Endothelial cell of umbilical vein (primary cell): ENCODE measurements at regions not wholly inside any gene's neighbourhood (a gene's known extent, or its start where the extent isn't known, plus 50 kb on each side); places are given as distances from the start of the nearest gene placed in this dataset.

ENCODE experiments used
- BruUV-seq: library from RNA; stranded (reverse); fragments of 400-500 nt; replicated peaks from 2 replicates; lab custom pipeline; 2021; lab: Mats Ljungman, UMichigan
- CTCF ChIA-PET: fragments of 300-600, 350-600 bp; sonication (Branson Sonifier 250); formaldehyde crosslinking; loops from one replicate; lab custom pipeline; 2021; ENCODE audit warnings: antibody characterized with exemption, inconsistent platforms; lab: Charles Lee
- POLR2A ChIA-PET: fragments of 300-600, 350-600 bp; sonication (Branson Sonifier 250); formaldehyde crosslinking; loops from one replicate; lab custom pipeline; 2021; ENCODE audit warnings: antibody characterized with exemption, inconsistent platforms; lab: Charles Lee
- DNase-seq: peaks from one replicate; pipeline ENCODE4 v3.0.0-alpha.2; 2011; ENCODE audit warnings: low read depth, low spot score
- FAIRE-seq: peaks from 2 replicates; lab custom pipeline; 2011; peaks lifted over from hg19 to GRCh38; lab: Jason Lieb, UNC
- H2AFZ ChIP-seq: 2 replicates; pipeline ENCODE4 v1.6.0; 2012; ENCODE audit warnings: low read depth, low read length, control low read depth, inconsistent platforms
- H3K27ac ChIP-seq: 2 replicates; pipeline ENCODE4 v1.5.1; 2011; ENCODE audit warnings: low read depth, mild to moderate bottlenecking, control low read depth, low read length, moderate library complexity; ENCODE audit not compliant: insufficient read depth
- H3K27me3 ChIP-seq, 2 experiments: 2 replicates each; pipeline versions ENCODE4 v1.6.0 to v1.6.1; 2011; ENCODE audit warnings: low read length in 2 of 2, mixed read lengths in 1 of 2; ENCODE audit not compliant: control insufficient read depth in 2 of 2, insufficient read depth in 2 of 2
- H3K36me3 ChIP-seq, 2 experiments: 2 replicates in 1 of 2; 3 replicates in 1 of 2; pipeline ENCODE4 v1.5.1; 2011; ENCODE audit warnings: low read length in 2 of 2, mild to moderate bottlenecking in 1 of 2, moderate library complexity in 1 of 2; ENCODE audit not compliant: control insufficient read depth in 2 of 2, insufficient read depth in 2 of 2; ENCODE audit errors: extremely low read depth in 1 of 2
- H3K4me1 ChIP-seq: 3 replicates; pipeline ENCODE4 v1.5.1; 2011; ENCODE audit warnings: mild to moderate bottlenecking, low read length; ENCODE audit not compliant: control insufficient read depth, insufficient read depth; ENCODE audit errors: extremely low read depth
- H3K4me2 ChIP-seq: 2 replicates; pipeline ENCODE4 v1.6.1; 2011; ENCODE audit warnings: low read length, control low read depth, mixed read lengths; ENCODE audit not compliant: insufficient read depth
- H3K4me3 ChIP-seq, 3 experiments: fragments of 200-600 bp in 1 of 3; sonication (generic), shearing (Covaris generic) in 1 of 3; replicated peaks in 1 of 3; 2 replicates each; pipeline ENCODE4 v1.5.1; 2011 to 2016; ENCODE audit warnings: control low read depth in 3 of 3, low read length in 3 of 3, mild to moderate bottlenecking in 2 of 3, inconsistent platforms in 1 of 3, low read depth in 1 of 3, moderate library complexity in 1 of 3; ENCODE audit not compliant: insufficient read depth in 1 of 3
- H3K79me2 ChIP-seq: 2 replicates; pipeline ENCODE4 v1.6.0; 2012; ENCODE audit warnings: low read length, inconsistent platforms; ENCODE audit not compliant: control insufficient read depth, insufficient read depth
- H3K9ac ChIP-seq: replicated peaks from 2 replicates; pipeline ENCODE3; 2011; ENCODE audit warnings: low read length, control low read depth; ENCODE audit not compliant: insufficient read depth; ENCODE audit errors: extremely low read depth
- H3K9me1 ChIP-seq: replicated peaks from 3 replicates; pipeline ENCODE4 v1.6.0; 2011; ENCODE audit warnings: mild to moderate bottlenecking, low read length; ENCODE audit not compliant: control insufficient read depth, insufficient read depth; ENCODE audit errors: extremely low read depth
- H3K9me3 ChIP-seq: replicated peaks from 2 replicates; pipeline ENCODE4 v1.5.1; 2012; ENCODE audit warnings: low read length, inconsistent platforms; ENCODE audit not compliant: control insufficient read depth, insufficient read depth
- H4K20me1 ChIP-seq: replicated peaks from 2 replicates; pipeline ENCODE3; 2011; ENCODE audit warnings: mild to moderate bottlenecking, low read length; ENCODE audit not compliant: control insufficient read depth, insufficient read depth; ENCODE audit errors: extremely low read depth
- CTCF ChIP-seq, 2 donors: IDR thresholded peaks; 1 replicate in 1 of 2; 2 replicates in 1 of 2; pipeline ENCODE4 v1.5.1; 2011; ENCODE audit warnings: low read length in 2 of 2, mild to moderate bottlenecking in 2 of 2, moderate library complexity in 2 of 2, control low read depth in 1 of 2, inconsistent platforms in 1 of 2, low read depth in 1 of 2; ENCODE audit not compliant: insufficient read depth in 1 of 2; ENCODE audit errors: extremely low read depth in 1 of 2
- EZH2 ChIP-seq: IDR thresholded peaks from 2 replicates; pipeline ENCODE4 v1.6.1; 2012; ENCODE audit warnings: borderline replicate concordance, low read depth, mild to moderate bottlenecking, moderate library complexity, low read length, inconsistent platforms; ENCODE audit not compliant: severe bottlenecking
- FOS ChIP-seq: IDR thresholded peaks from 2 replicates; pipeline ENCODE4 v1.6.1; 2011; ENCODE audit warnings: mild to moderate bottlenecking, low read length, moderate library complexity, borderline replicate concordance; ENCODE audit not compliant: insufficient read depth
- GATA2 ChIP-seq: IDR thresholded peaks from 2 replicates; pipeline ENCODE4 v1.7.0; 2011; ENCODE audit warnings: low read depth, mild to moderate bottlenecking, moderate library complexity, mixed read lengths, low read length; ENCODE audit not compliant: insufficient read length, insufficient read depth
- JUN ChIP-seq: IDR thresholded peaks from 2 replicates; pipeline ENCODE4 v1.6.1; 2011; ENCODE audit warnings: borderline replicate concordance, low read depth; ENCODE audit not compliant: insufficient read length, insufficient read depth
- MAX ChIP-seq: IDR thresholded peaks from 2 replicates; pipeline ENCODE4 v1.6.1; 2011; ENCODE audit not compliant: insufficient read depth, insufficient read length
- MYC ChIP-seq: IDR thresholded peaks from one replicate; pipeline ENCODE4 v1.6.1; 2011; ENCODE audit warnings: mild to moderate bottlenecking, low read depth, low read length
- POLR2A ChIP-seq: IDR thresholded peaks from 2 replicates; pipeline ENCODE4 v1.6.1; 2012; ENCODE audit warnings: low read depth, mild to moderate bottlenecking, control low read depth, low read length
- POLR2AphosphoS5 ChIP-seq: IDR thresholded peaks from 2 replicates; pipeline ENCODE4 v1.6.1; 2012; ENCODE audit warnings: low read depth, mild to moderate bottlenecking, control low read depth, low read length, moderate library complexity; ENCODE audit not compliant: insufficient read depth
- dilution Hi-C: fragments of 300-500 bp; cut with MboI; formaldehyde crosslinking; loops from one replicate; pipeline ENCODE4 v1.15.0; 2019; ENCODE audit warnings: low sequenced_read_pairs; ENCODE audit not compliant: extremely low pct_ligation_motif_present
- intact Hi-C: fragments of 100-400 bp; cut with micrococcal nuclease; formaldehyde crosslinking; loops from one replicate; pipeline ENCODE4 v1.10.0; 2022

GRCh38 chr16:59181821-59182420, 447.8 kb upstream of the GOT2 start:
- no peak for TF ChIP-seq MYC
- DNase-seq (no peak), FAIRE-seq (no peak)
- H3K79me2 ChIP-seq: no peaks in the 10 kb centered on the region
- intact Hi-C loops (no loop called here), dilution Hi-C loops (no loop called here)
- no TSS peak for BruUV-seq
- H3K4me1 ChIP-seq: peaks cover 9% of the 10 kb centered on the region
- POLR2A ChIA-PET: no interaction called here
- H3K9me3 ChIP-seq: no peaks in the 10 kb centered on the region
- CTCF ChIA-PET: interaction anchor here (0.8 to 1.9 kb wide), 2 partner anchors 11 to 368 kb away, joined by 3 to 7 read pairs; no protein-coding TSS in a partner anchor
- no peak overlapping the region for H3K4me3 ChIP-seq
- H2AFZ ChIP-seq: no peak overlapping the region
- H3K27ac ChIP-seq: no peak overlapping the region
- no peaks in the 10 kb centered on the region for H4K20me1 ChIP-seq
- no peaks in the 10 kb centered on the region for H3K27me3 ChIP-seq
- H3K36me3 ChIP-seq: no peaks in the 10 kb centered on the region
- no peak overlapping the region for H3K4me2 ChIP-seq
- no peak overlapping the region for H3K9ac ChIP-seq
- H3K9me1 ChIP-seq: no peaks in the 10 kb centered on the region

- no peaks in the 10 kb centered on the region for H3K27me3 ChIP-seq
- H3K27ac ChIP-seq: no peak overlapping the region
- no peaks in the 10 kb centered on the region for H3K9me1 ChIP-seq
- TF ChIP-seq MYC: no peak
- no peak for TF ChIP-seq FOS
- TF ChIP-seq GATA2: no peak
- TF ChIP-seq CTCF (IDR thresholded peaks at IDR 0.05; ENCODE audit: extremely low read depth in 1 of 2, insufficient read depth in 1 of 2, low read depth in 1 of 2, low read length in 2 of 2): no peak
- TF ChIP-seq POLR2AphosphoS5: no peak
- no peak for TF ChIP-seq JUN
- TF ChIP-seq POLR2A: no peak
- TF ChIP-seq EZH2: no peak
- TF ChIP-seq MAX: no peak
- no peak overlapping the region for H3K9ac ChIP-seq
- intact Hi-C loops: no loop called here
- H3K4me2 ChIP-seq: no peak overlapping the region
- FAIRE-seq (no peak), DNase-seq (no peak)
- peaks cover 9% of the 10 kb centered on the region for H3K4me1 ChIP-seq
- H3K4me3 ChIP-seq: no peak overlapping the region
- H3K79me2 ChIP-seq: no peaks in the 10 kb centered on the region
- H2AFZ ChIP-seq: no peak overlapping the region
- dilution Hi-C loops: no loop called here
- H3K36me3 ChIP-seq: no peaks in the 10 kb centered on the region
- no TSS peak for BruUV-seq
- no peaks in the 10 kb centered on the region for H4K20me1 ChIP-seq
- ChIA-PET POLR2A (no interaction called here), CTCF (no interaction called here)
- H3K9me3 ChIP-seq: no peaks in the 10 kb centered on the region
These were observed 446.0 kb upstream of the GOT2 start for GRCh38 chr16:59180083-59180476.
